Mesodermal cell (in vitro differentiated cells): ENCODE measurements at regions not wholly inside any gene's neighbourhood (a gene's known extent, or its start where the extent isn't known, plus 50 kb on each side); places are given as distances from the start of the nearest gene placed in this dataset.

Experiments used
- H3K27ac ChIP-seq: 2 replicates; pipeline ENCODE4 v1.7.0; 2013; ENCODE audit warnings: mild to moderate bottlenecking, low read depth, low read length, moderate library complexity; ENCODE audit not compliant: severe bottlenecking
- H3K36me3 ChIP-seq: 2 replicates; pipeline ENCODE4 v1.7.1; 2013; ENCODE audit warnings: mild to moderate bottlenecking, low read length, moderate library complexity; ENCODE audit not compliant: control insufficient read depth, insufficient read depth
- H3K4me1 ChIP-seq: one replicate; pipeline ENCODE4 v1.7.1; 2013; ENCODE audit warnings: mild to moderate bottlenecking, low read length; ENCODE audit not compliant: insufficient read depth, control insufficient read depth, poor library complexity, severe bottlenecking
- H3K4me3 ChIP-seq: 2 replicates; pipeline ENCODE4 v1.7.0; 2013; ENCODE audit warnings: low read length, control low read depth, mild to moderate bottlenecking; ENCODE audit not compliant: insufficient read depth, poor library complexity, severe bottlenecking; ENCODE audit errors: extremely low read depth
- H3K9me3 ChIP-seq: 2 replicates; pipeline ENCODE4 v1.7.1; 2013; ENCODE audit warnings: mild to moderate bottlenecking, low read length, moderate library complexity; ENCODE audit not compliant: control insufficient read depth
- WGBS, 2 experiments: methylation state at CpG; one replicate each; pipeline ENCODE4 v1.1.5; 2013; ENCODE audit warnings: missing lambda C conversion rate in 2 of 2; ENCODE audit not compliant: insufficient coverage in 2 of 2; 5-methylcytosine and 5-hydroxymethylcytosine counted together

- WGBS, 2 experiments: no CpG with 5 or more reads among the region's 2 CpGs
- Histone ChIP-seq H3K36me3 (no peaks in the 10 kb centered on the region), H3K4me1 (no peaks in the 10 kb centered on the region), H3K9me3 (peaks cover 2% of the 10 kb centered on the region), H3K4me3 (no peak overlapping the region), H3K27ac (no peak overlapping the region)
These were observed 92.3 kb upstream of the QRFPR start for GRCh38 chr4:121472937-121473721.

DNA sequence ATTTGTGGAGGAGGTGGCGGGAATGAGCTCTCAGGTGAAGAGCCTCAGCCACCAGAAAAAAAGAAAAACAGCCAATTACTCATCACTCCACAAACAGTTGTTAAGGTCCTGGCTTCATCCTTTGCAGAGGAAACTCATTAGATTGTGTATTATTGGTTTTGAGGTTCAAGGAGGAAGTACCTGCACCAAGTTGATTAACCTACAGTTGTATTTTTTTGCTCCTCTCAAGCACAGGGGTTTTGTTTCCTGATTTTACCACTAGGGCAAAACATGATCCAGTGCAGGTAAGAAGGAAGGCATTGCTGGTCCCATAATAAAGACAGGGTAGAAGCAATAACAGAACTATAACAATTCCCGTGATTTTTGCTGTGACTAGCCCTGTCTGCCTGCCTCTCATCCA lies 84.0 kb upstream of the QRFPR start:
- H3K4me1 ChIP-seq: no peaks in the 10 kb centered on the region
- 78 to 100% methylated on average over 1 of the region's 2 CpGs for WGBS, 2 experiments
- H3K9me3 ChIP-seq: no peaks in the 10 kb centered on the region
- no peaks in the 10 kb centered on the region for H3K36me3 ChIP-seq
- H3K4me3 ChIP-seq: no peak overlapping the region
- no peak overlapping the region for H3K27ac ChIP-seq

DNA sequence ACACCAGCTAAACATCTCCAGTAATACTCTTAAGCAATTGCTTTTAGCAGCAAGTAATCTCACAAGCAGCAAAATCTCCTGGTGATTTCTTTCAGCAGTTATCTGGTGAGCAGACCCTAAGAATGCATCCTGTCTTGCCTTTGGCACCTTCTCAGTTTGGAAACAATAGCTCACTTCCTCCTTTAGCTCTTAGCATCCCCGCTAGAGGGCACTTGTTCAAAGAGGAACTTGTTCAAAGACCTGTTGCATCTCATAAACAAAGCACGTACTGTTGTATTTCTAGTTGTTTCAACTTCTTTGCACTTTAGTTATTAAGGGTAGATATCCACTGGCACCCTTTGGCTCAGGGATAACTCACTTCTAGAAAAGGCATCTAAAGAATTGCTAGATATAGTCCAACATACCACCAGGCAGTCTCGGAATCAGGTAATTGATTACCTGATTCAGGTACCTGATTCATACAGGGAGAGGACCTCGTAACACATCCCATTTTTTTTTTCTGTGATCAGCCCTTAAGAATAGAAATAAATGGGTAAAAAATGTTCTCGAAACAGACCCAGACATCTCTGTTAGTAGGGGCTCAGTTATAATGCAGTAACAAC lies 81.9 kb upstream of the QRFPR start:
- H3K36me3 ChIP-seq: no peaks in the 10 kb centered on the region
- no peak overlapping the region for H3K27ac ChIP-seq
- no peaks in the 10 kb centered on the region for H3K4me1 ChIP-seq
- WGBS, 2 experiments: 31% methylated on average over 2 of the region's 5 CpGs; no CpG with 5 or more reads in 1 of the 2 experiments
- H3K9me3 ChIP-seq: no peaks in the 10 kb centered on the region
- H3K4me3 ChIP-seq: no peak overlapping the region

DNA sequence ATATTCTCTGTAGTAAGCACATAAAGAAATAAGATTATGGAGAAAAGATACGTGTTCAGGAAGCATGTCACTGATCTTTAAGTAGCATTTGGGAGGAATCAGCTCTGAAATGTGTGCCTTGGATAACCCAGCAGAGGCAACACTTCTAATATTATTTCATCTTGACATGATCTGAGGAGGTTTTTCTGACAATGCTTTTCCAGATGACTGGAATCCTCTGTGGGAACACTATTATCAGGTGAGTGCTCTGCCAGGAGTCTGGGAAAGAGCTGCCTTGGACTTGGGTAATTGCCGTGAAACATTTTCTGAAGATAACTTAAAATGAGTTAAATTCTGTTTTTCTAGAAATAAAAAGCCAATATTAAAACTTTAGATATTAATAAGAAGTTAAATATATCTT lies 78.2 kb upstream of the QRFPR start:
- Histone ChIP-seq H3K9me3 (no peaks in the 10 kb centered on the region), H3K4me3 (no peak overlapping the region), H3K27ac (no peak overlapping the region), H3K36me3 (no peaks in the 10 kb centered on the region), H3K4me1 (peaks cover 12% of the 10 kb centered on the region)
- WGBS, 2 experiments: 80% methylated on average over 1 of the region's 2 CpGs; no CpG with 5 or more reads in 1 of the 2 experiments

- Histone ChIP-seq H3K4me3 (no peak overlapping the region), H3K27ac (no peak overlapping the region), H3K4me1 (peaks cover 15% of the 10 kb centered on the region), H3K9me3 (no peaks in the 10 kb centered on the region), H3K36me3 (no peaks in the 10 kb centered on the region)
- WGBS, 2 experiments: 89 to 92% methylated on average over 5 to 6 of the region's 7 CpGs
These were observed 76.6 kb upstream of the QRFPR start for GRCh38 chr4:121457278-121457875.

GRCh38 chr4:121455285-121455684 lies 74.5 kb upstream of the QRFPR start:
- 61 to 80% methylated on average over 1 to 2 of the region's 3 CpGs for WGBS, 2 experiments
- no peaks in the 10 kb centered on the region for H3K36me3 ChIP-seq
- no peaks in the 10 kb centered on the region for H3K9me3 ChIP-seq
- peaks cover 15% of the 10 kb centered on the region for H3K4me1 ChIP-seq
- H3K4me3 ChIP-seq: no peak overlapping the region
- H3K27ac ChIP-seq: peak overlapping the region; percentile 32

- Histone ChIP-seq H3K4me1 (peaks cover 15% of the 10 kb centered on the region), H3K36me3 (no peaks in the 10 kb centered on the region), H3K4me3 (no peak overlapping the region), H3K27ac (peak overlapping the region; percentile 71), H3K9me3 (no peaks in the 10 kb centered on the region)
- 22 to 45% methylated on average over 2 of the region's 2 CpGs for WGBS, 2 experiments
These were observed 73.6 kb upstream of the QRFPR start for GRCh38 chr4:121454251-121454979.

GRCh38 chr4:121451310-121451709 lies 70.5 kb upstream of the QRFPR start:
- Histone ChIP-seq H3K36me3 (no peaks in the 10 kb centered on the region), H3K9me3 (no peaks in the 10 kb centered on the region), H3K4me3 (no peak overlapping the region), H3K27ac (no peak overlapping the region), H3K4me1 (peaks cover 15% of the 10 kb centered on the region)
- 100% methylated on average over 1 of the region's 1 CpG; no CpG with 5 or more reads in 1 of the 2 experiments for WGBS, 2 experiments

DNA sequence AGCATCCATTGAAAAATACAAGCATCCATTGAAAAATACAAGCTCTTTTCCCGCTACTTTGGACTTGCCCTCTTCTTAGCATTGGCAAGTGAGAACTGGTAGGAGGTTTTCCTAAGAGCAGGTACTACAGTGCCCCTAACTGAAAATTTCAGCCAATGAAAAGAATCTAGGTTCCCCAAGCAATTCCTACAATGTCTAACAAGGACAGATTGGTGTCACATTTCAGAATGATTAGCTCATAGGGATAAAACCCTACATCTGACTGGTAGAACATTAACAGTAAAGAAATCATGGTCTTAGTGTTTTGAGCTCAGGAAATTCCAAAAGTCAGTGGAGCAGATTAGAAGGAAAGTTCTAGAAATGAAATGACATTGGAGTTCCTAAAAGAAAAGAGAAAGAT lies 68.6 kb upstream of the QRFPR start:
- H3K9me3 ChIP-seq: no peaks in the 10 kb centered on the region
- no peaks in the 10 kb centered on the region for H3K36me3 ChIP-seq
- WGBS, 2 experiments: 100% methylated on average over 1 of the region's 1 CpG; no CpG with 5 or more reads in 1 of the 2 experiments
- peaks cover 8% of the 10 kb centered on the region for H3K4me1 ChIP-seq
- H3K4me3 ChIP-seq: no peak overlapping the region
- H3K27ac ChIP-seq: no peak overlapping the region

- Histone ChIP-seq H3K36me3 (no peaks in the 10 kb centered on the region), H3K9me3 (no peaks in the 10 kb centered on the region), H3K4me3 (no peak overlapping the region), H3K4me1 (no peaks in the 10 kb centered on the region), H3K27ac (no peak overlapping the region)
- WGBS, 2 experiments: 87 to 100% methylated on average over 2 of the region's 2 CpGs
These were observed 67.4 kb upstream of the QRFPR start for GRCh38 chr4:121448231-121448630.
